Neural cell (in vitro differentiated cells): ENCODE measurements at regions not wholly inside any gene's neighbourhood (a gene's known extent, or its start where the extent isn't known, plus 50 kb on each side); places are given as distances from the start of the nearest gene placed in this dataset.

Experiments used
- H2AFZ ChIP-seq: fragments of 200-600, 300-800 bp; sonication (generic), shearing (Covaris generic); 2 replicates; pipeline ENCODE4 v1.6.0; 2014; ENCODE audit warnings: low read depth, mild to moderate bottlenecking, antibody characterized with exemption, low read length, moderate library complexity
- H3F3A ChIP-seq: fragments of 200-600 bp; shearing (Covaris generic); 2 replicates; pipeline ENCODE4 v1.6.1; 2016; ENCODE audit warnings: mild to moderate bottlenecking, moderate library complexity, mixed read lengths, antibody characterized with exemption, low read length; ENCODE audit not compliant: insufficient read depth, poor library complexity, severe bottlenecking
- H3K27ac ChIP-seq: fragments of 200-600, 300-800 bp; sonication (generic), shearing (Covaris generic); 2 replicates; pipeline ENCODE4 v1.5.1; 2014; ENCODE audit warnings: mild to moderate bottlenecking, low read length, moderate library complexity
- H3K27me3 ChIP-seq: fragments of 300-800, 200-600 bp; sonication (generic), shearing (Covaris generic); 2 replicates; pipeline ENCODE4 v1.6.0; 2014; ENCODE audit warnings: mild to moderate bottlenecking, low read depth, low read length, moderate library complexity; ENCODE audit not compliant: insufficient read depth
- H3K36me3 ChIP-seq: fragments of 300-800, 200-600 bp; sonication (generic), shearing (Covaris generic); 2 replicates; pipeline ENCODE4 v1.5.1; 2014; ENCODE audit warnings: mild to moderate bottlenecking, antibody characterized with exemption, low read length, moderate library complexity; ENCODE audit not compliant: insufficient read depth
- H3K4me2 ChIP-seq: fragments of 300-800, 200-600 bp; sonication (generic), shearing (Covaris generic); 2 replicates; pipeline ENCODE4 v1.6.0; 2014; ENCODE audit warnings: mild to moderate bottlenecking, low read length
- H3K4me3 ChIP-seq: fragments of 300-800, 200-600 bp; sonication (generic), shearing (Covaris generic); 2 replicates; pipeline ENCODE4 v1.5.1; 2014; ENCODE audit warnings: mild to moderate bottlenecking, low read length, moderate library complexity
- H3K79me2 ChIP-seq: fragments of 200-600 bp; shearing (Covaris generic); replicated peaks from 2 replicates; pipeline ENCODE4 v1.6.0; 2014; ENCODE audit warnings: mild to moderate bottlenecking, low read length, moderate library complexity; ENCODE audit not compliant: insufficient read depth
- H3K9ac ChIP-seq: fragments of 300-800, 200-600 bp; sonication (generic), shearing (Covaris generic); 2 replicates; pipeline ENCODE4 v1.6.1; 2016; ENCODE audit warnings: mild to moderate bottlenecking, low read length, mixed read lengths
- H3K9me2 ChIP-seq: fragments of 200-600 bp; shearing (Covaris generic); 2 replicates; pipeline ENCODE4 v1.6.1; 2016; ENCODE audit warnings: mild to moderate bottlenecking, low read length, mixed read lengths; ENCODE audit not compliant: insufficient read depth
- H3K9me3 ChIP-seq: fragments of 200-600, 300-800 bp; sonication (generic), shearing (Covaris generic); 2 replicates; pipeline ENCODE4 v1.6.1; 2016; ENCODE audit warnings: mild to moderate bottlenecking, mixed run types, low read length, moderate library complexity, mixed read lengths
- H4K20me1 ChIP-seq: fragments of 200-600 bp; shearing (Covaris generic); 2 replicates; pipeline ENCODE4 v1.6.1; 2016; ENCODE audit warnings: mild to moderate bottlenecking, mixed run types; ENCODE audit not compliant: insufficient read depth
- EP300 ChIP-seq: fragments of 450-650 bp; conservative IDR thresholded peaks from 2 replicates; pipeline ENCODE4 v1.6.1; 2014; ENCODE audit warnings: antibody characterized with exemption, mild to moderate bottlenecking, moderate library complexity; ENCODE audit not compliant: poor library complexity, severe bottlenecking
- EZH2 ChIP-seq: fragments of 200-600, 300-800 bp; shearing (Covaris generic), sonication (generic); IDR thresholded peaks from 2 replicates; pipeline ENCODE4 v1.6.1; 2014; ENCODE audit warnings: antibody characterized with exemption, low read length, borderline replicate concordance, mild to moderate bottlenecking; ENCODE audit not compliant: insufficient read depth, poor library complexity, severe bottlenecking
- MXI1 ChIP-seq: fragments of 450-650 bp; conservative IDR thresholded peaks from 2 replicates; pipeline ENCODE4 v1.6.1; 2014; ENCODE audit warnings: antibody characterized with exemption, mild to moderate bottlenecking; ENCODE audit not compliant: poor library complexity, severe bottlenecking
- POLR2AphosphoS5 ChIP-seq: IDR thresholded peaks from 2 replicates; pipeline ENCODE4 v1.6.1; 2012
- RAD21 ChIP-seq: fragments of 450-650 bp; conservative IDR thresholded peaks from 2 replicates; pipeline ENCODE4 v1.6.1; 2014; ENCODE audit warnings: antibody characterized with exemption, mild to moderate bottlenecking, moderate library complexity
- SMC3 ChIP-seq: fragments of 450-650 bp; conservative IDR thresholded peaks from 2 replicates; pipeline ENCODE4 v1.6.1; 2014; ENCODE audit warnings: antibody characterized with exemption, mild to moderate bottlenecking, moderate library complexity; ENCODE audit not compliant: poor library complexity
- TAF1 ChIP-seq: IDR thresholded peaks from 2 replicates; pipeline ENCODE4 v1.6.1; 2012; ENCODE audit warnings: low read depth
- TF ChIP-seq, protein P1 (sequence below): fragments of 450-650 bp; IDR thresholded peaks from 2 replicates; pipeline ENCODE4 v1.5.1; 2014; ENCODE audit warnings: antibody characterized with exemption, mild to moderate bottlenecking, moderate library complexity; ENCODE audit not compliant: poor library complexity, severe bottlenecking
- TF ChIP-seq, protein P2 (sequence below): IDR thresholded peaks from 2 replicates; pipeline ENCODE4 v1.6.1; 2012; ENCODE audit warnings: borderline replicate concordance

DNA sequence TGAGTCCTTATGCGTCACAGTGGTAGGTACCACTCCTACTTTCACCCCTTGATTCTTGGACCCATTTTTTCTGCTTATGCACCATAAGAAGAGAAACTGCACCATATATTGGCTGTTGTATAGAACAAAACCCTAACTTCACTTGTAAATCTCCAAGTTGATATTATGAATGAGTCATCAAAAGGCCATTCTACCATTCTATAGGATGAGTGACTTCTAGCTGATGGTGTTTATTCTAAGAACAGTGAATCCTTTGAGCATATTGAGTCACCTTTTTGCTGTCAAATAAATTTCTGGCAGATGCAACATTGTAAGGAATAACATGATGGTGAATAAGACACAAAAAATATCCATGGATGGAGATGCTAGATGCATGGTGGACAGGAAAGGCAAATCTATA lies 57.7 kb downstream of the POLR1D start:
- no peak overlapping the region for H3K4me3 ChIP-seq
- H2AFZ ChIP-seq, result no peak overlapping the region
- H3K27ac ChIP-seq, result no peak overlapping the region
- H3F3A ChIP-seq, result no peaks in the 10 kb centered on the region
- no peaks in the 10 kb centered on the region for H3K9me3 ChIP-seq
- no peaks in the 10 kb centered on the region for H3K9me2 ChIP-seq
- no peaks in the 10 kb centered on the region for H4K20me1 ChIP-seq
- H3K4me2 ChIP-seq, result no peak overlapping the region
- no peak for TF ChIP-seq POLR2AphosphoS5
- TF ChIP-seq EP300, result no peak
- TF ChIP-seq, protein P1, sequence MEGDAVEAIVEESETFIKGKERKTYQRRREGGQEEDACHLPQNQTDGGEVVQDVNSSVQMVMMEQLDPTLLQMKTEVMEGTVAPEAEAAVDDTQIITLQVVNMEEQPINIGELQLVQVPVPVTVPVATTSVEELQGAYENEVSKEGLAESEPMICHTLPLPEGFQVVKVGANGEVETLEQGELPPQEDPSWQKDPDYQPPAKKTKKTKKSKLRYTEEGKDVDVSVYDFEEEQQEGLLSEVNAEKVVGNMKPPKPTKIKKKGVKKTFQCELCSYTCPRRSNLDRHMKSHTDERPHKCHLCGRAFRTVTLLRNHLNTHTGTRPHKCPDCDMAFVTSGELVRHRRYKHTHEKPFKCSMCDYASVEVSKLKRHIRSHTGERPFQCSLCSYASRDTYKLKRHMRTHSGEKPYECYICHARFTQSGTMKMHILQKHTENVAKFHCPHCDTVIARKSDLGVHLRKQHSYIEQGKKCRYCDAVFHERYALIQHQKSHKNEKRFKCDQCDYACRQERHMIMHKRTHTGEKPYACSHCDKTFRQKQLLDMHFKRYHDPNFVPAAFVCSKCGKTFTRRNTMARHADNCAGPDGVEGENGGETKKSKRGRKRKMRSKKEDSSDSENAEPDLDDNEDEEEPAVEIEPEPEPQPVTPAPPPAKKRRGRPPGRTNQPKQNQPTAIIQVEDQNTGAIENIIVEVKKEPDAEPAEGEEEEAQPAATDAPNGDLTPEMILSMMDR, result no peak
- TF ChIP-seq EZH2, result no peak
- TF ChIP-seq, protein P2, sequence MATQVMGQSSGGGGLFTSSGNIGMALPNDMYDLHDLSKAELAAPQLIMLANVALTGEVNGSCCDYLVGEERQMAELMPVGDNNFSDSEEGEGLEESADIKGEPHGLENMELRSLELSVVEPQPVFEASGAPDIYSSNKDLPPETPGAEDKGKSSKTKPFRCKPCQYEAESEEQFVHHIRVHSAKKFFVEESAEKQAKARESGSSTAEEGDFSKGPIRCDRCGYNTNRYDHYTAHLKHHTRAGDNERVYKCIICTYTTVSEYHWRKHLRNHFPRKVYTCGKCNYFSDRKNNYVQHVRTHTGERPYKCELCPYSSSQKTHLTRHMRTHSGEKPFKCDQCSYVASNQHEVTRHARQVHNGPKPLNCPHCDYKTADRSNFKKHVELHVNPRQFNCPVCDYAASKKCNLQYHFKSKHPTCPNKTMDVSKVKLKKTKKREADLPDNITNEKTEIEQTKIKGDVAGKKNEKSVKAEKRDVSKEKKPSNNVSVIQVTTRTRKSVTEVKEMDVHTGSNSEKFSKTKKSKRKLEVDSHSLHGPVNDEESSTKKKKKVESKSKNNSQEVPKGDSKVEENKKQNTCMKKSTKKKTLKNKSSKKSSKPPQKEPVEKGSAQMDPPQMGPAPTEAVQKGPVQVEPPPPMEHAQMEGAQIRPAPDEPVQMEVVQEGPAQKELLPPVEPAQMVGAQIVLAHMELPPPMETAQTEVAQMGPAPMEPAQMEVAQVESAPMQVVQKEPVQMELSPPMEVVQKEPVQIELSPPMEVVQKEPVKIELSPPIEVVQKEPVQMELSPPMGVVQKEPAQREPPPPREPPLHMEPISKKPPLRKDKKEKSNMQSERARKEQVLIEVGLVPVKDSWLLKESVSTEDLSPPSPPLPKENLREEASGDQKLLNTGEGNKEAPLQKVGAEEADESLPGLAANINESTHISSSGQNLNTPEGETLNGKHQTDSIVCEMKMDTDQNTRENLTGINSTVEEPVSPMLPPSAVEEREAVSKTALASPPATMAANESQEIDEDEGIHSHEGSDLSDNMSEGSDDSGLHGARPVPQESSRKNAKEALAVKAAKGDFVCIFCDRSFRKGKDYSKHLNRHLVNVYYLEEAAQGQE, result no peak
- no peak for TF ChIP-seq MXI1
- TF ChIP-seq RAD21, result no peak
- TF ChIP-seq SMC3, result no peak
- TF ChIP-seq TAF1, result no peak
- H3K9ac ChIP-seq, result no peak overlapping the region
- no peaks in the 10 kb centered on the region for H3K79me2 ChIP-seq
- no peaks in the 10 kb centered on the region for H3K36me3 ChIP-seq
- no peaks in the 10 kb centered on the region for H3K27me3 ChIP-seq

DNA sequence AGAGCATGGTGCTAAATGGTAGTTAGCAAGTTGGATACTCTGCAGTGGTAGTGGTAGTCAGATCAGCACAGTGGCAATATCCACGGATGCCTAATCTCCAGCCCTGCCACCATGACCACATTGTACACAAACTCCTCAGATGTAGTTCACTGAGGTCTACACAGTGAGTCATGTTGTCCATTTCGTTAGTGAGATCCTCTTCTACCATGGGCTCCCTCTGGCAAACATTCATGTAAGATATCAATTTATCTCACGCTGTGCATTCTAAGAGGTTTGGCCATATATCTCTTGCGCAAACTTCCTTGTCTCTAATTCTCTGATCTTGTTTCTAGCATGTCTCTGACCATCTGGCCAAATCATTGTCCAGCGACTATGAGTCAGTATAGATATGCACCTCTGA lies 58.2 kb downstream of the POLR1D start:
- no peak for TF ChIP-seq EP300
- no peak for TF ChIP-seq SMC3
- TF ChIP-seq, protein P1, result no peak
- TF ChIP-seq MXI1, result no peak
- TF ChIP-seq, protein P2, result no peak
- no peak for TF ChIP-seq POLR2AphosphoS5
- TF ChIP-seq TAF1, result no peak
- TF ChIP-seq EZH2, result no peak
- no peak for TF ChIP-seq RAD21
- no peaks in the 10 kb centered on the region for H3K9me2 ChIP-seq
- no peaks in the 10 kb centered on the region for H3K36me3 ChIP-seq

More for the DNA sequence above, 58.2 kb downstream of the POLR1D start:
- Histone ChIP-seq H3K9me3 (no peaks in the 10 kb centered on the region), H3F3A (no peaks in the 10 kb centered on the region), H3K27ac (no peak overlapping the region), H3K9ac (no peak overlapping the region), H3K4me2 (no peak overlapping the region), H2AFZ (no peak overlapping the region), H3K4me3 (no peak overlapping the region), H3K79me2 (no peaks in the 10 kb centered on the region), H3K27me3 (no peaks in the 10 kb centered on the region), H4K20me1 (no peaks in the 10 kb centered on the region)
